ENCODE measurements at regions not wholly inside any gene's neighbourhood (a gene's known extent, or its start where the extent isn't known, plus 50 kb on each side); places are given as distances from the start of the nearest gene placed in this dataset.

DNA sequence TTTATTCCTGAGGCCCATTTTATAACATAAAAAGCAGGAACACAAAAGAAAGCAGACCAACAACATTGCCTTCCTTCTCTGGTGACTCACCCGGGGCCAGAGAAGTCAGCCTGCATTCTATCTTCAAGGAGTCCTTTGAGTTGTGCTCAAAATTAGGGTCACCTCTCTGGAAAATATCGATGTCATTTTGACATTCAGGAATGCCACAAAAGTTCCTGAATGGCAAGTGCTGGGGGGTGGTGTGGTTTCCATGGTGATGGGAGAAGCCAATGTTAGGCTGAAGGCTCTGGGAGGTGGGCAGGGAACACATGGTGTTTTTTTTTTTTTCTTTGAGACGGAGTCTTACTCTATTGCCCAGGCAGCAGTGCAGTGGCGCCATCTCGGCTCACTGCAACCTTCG is 159.6 kb downstream of the HAPSTR1 start:
- H3K9me3 Mint-ChIP-seq, result no peaks in the 10 kb centered on the region
- H3K27me3 Mint-ChIP-seq (ENCODE audit: low read depth), result peaks cover 12% of the 10 kb centered on the region
- H3K36me3 Mint-ChIP-seq (ENCODE audit: insufficient read depth), result no peaks in the 10 kb centered on the region
- ATAC-seq (no peak), DNase-seq (no peak)
- no peaks in the 10 kb centered on the region for H3K4me1 Mint-ChIP-seq (ENCODE audit: low read depth)
- no peak overlapping the region for H3K4me3 Mint-ChIP-seq

DNA sequence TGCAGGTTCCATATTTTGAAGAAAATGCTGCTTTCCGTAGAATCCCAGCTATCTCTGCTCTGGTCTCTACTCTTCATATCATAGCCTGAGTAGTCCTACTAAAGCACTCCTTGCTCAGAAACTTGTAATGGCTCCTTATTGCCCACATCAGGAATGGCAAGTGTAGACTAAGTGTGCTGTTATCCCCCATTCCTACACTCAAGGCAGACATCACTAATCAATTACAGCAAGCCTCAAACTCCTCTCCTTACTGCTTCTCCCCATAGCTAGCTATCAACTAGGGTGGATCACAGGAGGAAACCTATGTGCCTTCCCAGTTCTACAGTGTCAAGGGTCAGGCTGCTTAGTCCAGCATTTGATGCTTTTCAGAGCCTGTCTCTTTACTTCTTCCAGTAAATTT is 163.4 kb downstream of the HAPSTR1 start:
- ATAC-seq, result no peak
- Mint-ChIP-seq H3K4me1 (ENCODE audit: low read depth) (no peaks in the 10 kb centered on the region), H3K9me3 (no peaks in the 10 kb centered on the region), H3K27me3 (ENCODE audit: low read depth) (peaks cover 24% of the 10 kb centered on the region), H3K4me3 (no peak overlapping the region), H3K36me3 (ENCODE audit: insufficient read depth) (no peaks in the 10 kb centered on the region)
- DNase-seq, result no peak

DNA sequence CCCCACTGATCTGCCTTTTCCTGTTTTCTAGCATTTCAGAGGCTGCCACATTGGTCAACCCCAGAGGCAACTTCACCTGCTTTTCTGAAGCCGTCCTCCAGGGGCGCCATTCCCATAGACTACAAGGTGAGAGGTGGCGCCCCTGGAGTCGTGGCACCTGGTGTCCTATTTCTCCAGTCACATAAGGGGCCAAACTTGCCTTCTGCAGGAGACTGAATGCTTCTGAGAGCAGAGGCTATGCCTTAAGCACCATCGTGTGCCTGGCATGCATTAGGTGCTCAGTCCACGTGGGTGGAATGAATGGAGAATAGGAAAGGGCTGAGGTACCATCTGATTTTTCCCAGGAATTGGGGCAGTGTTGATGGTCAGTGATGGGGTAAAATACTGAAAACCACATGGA is 164.8 kb downstream of the HAPSTR1 start:
- Mint-ChIP-seq H3K36me3 (ENCODE audit: insufficient read depth) (no peaks in the 10 kb centered on the region), H3K4me1 (ENCODE audit: low read depth) (no peaks in the 10 kb centered on the region), H3K9me3 (no peaks in the 10 kb centered on the region), H3K4me3 (no peak overlapping the region), H3K27me3 (ENCODE audit: low read depth) (peaks cover 24% of the 10 kb centered on the region)
- no peak for DNase-seq
- ATAC-seq, result no peak

DNA sequence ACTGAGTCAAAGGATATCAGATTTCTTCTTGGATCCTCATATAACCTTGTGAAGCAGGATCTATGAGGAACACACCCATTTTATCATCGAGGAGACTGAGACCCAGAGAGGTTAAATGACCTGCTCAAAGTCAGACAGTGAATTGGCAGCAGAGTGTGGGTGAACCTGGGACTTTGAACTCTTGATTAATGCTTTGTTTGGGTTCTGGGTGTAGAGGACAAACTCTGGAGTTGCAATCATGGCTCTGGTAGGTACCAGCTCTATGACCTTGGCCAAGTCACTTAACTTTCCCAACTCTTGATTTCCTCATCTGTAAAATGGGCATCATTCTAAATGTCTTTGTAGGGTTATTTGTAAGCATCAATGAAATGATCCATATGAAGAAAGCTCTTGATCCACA is 166.4 kb downstream of the HAPSTR1 start:
- H3K27me3 Mint-ChIP-seq (ENCODE audit: low read depth), result peaks cover 21% of the 10 kb centered on the region
- H3K4me1 Mint-ChIP-seq (ENCODE audit: low read depth), result no peaks in the 10 kb centered on the region
- no peak for DNase-seq
- no peaks in the 10 kb centered on the region for H3K36me3 Mint-ChIP-seq (ENCODE audit: insufficient read depth)
- H3K9me3 Mint-ChIP-seq, result no peaks in the 10 kb centered on the region
- no peak for ATAC-seq
- no peak overlapping the region for H3K4me3 Mint-ChIP-seq

DNA sequence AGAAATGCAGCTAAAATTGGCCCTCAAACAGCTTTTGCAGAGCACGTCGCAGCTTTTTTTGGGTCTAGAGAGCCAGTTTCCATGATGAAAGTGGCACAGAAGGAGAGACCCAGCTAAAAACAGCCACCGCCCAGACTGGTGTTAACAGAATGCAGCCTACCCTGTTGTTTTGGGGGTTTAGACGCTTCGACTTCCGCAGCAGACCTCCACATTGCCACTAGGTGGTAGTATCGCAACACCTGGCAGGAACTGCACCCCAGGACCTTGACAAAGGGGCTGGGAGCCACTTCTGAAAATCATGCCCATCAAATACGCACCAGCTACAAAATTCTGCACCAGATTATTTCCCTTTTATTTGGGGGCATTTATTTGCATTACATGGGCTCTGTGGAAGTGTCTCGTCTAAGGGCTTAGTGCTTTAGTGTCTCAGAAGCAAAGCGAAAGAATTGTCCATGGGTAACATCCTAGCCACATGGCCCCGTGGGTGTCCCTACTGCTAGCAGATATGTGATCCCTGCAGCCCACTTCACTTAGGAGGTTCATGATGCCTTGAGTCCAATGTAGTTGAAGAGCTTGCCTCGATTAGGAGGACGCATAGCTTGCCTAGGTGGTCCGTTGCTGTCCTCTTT is 167.1 kb downstream of the HAPSTR1 start:
- Mint-ChIP-seq H3K36me3 (ENCODE audit: insufficient read depth) (no peaks in the 10 kb centered on the region), H3K27me3 (ENCODE audit: low read depth) (peaks cover 19% of the 10 kb centered on the region), H3K4me1 (ENCODE audit: low read depth) (no peaks in the 10 kb centered on the region), H3K9me3 (no peaks in the 10 kb centered on the region), H3K4me3 (no peak overlapping the region)
- DNase-seq (no peak), ATAC-seq (no peak)

DNA sequence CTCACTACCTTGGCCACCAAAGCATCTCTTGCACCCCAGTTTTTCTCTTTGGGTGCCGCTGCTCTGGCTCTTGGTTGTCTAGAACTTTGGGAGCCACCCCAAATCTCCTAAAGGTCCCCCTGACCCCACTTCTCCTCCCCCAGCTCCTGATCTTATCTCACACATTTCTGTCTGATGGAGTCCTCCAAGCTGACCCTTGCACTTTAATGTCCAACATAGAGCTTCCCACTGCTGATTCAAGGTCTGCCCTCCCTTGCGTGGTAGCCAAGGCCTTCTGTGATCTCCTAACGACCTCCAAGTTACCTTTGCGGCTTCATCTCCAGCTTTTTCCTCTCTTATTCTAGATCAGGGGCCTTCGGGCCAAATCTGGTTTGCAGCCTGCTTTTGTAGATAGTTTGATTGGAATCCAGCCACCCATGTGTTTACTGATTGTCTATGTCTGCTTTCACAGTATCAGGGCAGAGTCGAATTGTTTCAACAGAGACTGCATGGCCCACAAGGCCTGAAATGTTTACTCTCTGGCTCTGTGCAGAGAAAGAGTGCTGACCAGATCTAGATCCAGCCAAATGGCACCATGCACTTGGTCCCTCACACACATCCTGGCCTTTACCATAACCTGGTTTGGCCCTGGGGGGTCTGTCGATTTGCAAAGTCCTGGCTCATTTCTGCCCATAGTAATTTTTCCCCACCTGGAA is 168.6 kb downstream of the HAPSTR1 start:
- Mint-ChIP-seq H3K27me3 (ENCODE audit: low read depth) (peaks cover 13% of the 10 kb centered on the region), H3K9me3 (no peaks in the 10 kb centered on the region), H3K4me3 (no peak overlapping the region), H3K4me1 (ENCODE audit: low read depth) (no peaks in the 10 kb centered on the region), H3K36me3 (ENCODE audit: insufficient read depth) (no peaks in the 10 kb centered on the region)
- DNase-seq, result no peak
- ATAC-seq, result no peak

DNA sequence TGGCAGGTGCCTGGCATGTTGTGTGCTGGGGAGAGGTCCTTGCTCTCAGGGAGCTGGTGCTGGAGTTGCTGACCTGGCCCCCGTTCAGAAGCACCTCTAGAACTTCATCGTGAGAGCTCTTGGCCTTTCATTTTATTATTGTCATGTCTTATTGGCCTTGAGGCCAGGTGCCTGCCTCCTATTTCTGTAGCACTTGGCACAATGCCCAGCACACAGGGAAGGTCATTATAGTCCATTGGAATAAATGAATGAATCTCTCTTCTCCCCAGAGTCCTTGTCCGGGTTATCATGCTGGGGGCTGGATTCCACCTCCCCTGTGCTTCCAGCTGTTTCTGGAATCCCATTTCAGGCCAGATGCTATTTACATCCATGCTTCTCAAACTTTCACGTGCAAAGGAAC is 169.2 kb downstream of the HAPSTR1 start:
- no peaks in the 10 kb centered on the region for H3K4me1 Mint-ChIP-seq (ENCODE audit: low read depth)
- no peak for DNase-seq
- H3K27me3 Mint-ChIP-seq (ENCODE audit: low read depth), result peaks cover 13% of the 10 kb centered on the region
- H3K36me3 Mint-ChIP-seq (ENCODE audit: insufficient read depth), result no peaks in the 10 kb centered on the region
- H3K9me3 Mint-ChIP-seq, result no peaks in the 10 kb centered on the region
- no peak overlapping the region for H3K4me3 Mint-ChIP-seq
- ATAC-seq, result no peak

DNA sequence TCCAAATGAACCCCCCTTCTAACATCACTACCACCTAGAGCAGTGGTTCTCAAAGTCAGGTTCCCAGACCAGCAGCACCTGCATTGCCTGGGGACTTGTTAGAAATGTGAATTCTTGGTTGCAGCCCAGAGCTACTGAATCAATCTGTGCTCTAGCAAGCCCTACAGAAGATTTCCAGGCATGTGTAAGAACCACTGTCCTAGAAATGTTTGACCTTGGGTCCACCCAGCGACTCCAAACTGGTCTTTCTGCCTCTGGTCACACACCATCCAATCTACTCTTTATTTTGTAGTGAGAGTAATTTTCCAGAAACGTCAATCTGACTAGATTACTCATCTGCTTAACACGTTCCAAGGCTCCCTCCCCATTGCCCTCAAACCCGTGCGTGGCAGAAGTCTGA is 169.9 kb downstream of the HAPSTR1 start:
- no peaks in the 10 kb centered on the region for H3K36me3 Mint-ChIP-seq (ENCODE audit: insufficient read depth)
- ATAC-seq (no peak), DNase-seq (no peak)
- peaks cover 10% of the 10 kb centered on the region for H3K27me3 Mint-ChIP-seq (ENCODE audit: low read depth)
- no peaks in the 10 kb centered on the region for H3K9me3 Mint-ChIP-seq
- no peaks in the 10 kb centered on the region for H3K4me1 Mint-ChIP-seq (ENCODE audit: low read depth)
- H3K4me3 Mint-ChIP-seq, result no peak overlapping the region

DNA sequence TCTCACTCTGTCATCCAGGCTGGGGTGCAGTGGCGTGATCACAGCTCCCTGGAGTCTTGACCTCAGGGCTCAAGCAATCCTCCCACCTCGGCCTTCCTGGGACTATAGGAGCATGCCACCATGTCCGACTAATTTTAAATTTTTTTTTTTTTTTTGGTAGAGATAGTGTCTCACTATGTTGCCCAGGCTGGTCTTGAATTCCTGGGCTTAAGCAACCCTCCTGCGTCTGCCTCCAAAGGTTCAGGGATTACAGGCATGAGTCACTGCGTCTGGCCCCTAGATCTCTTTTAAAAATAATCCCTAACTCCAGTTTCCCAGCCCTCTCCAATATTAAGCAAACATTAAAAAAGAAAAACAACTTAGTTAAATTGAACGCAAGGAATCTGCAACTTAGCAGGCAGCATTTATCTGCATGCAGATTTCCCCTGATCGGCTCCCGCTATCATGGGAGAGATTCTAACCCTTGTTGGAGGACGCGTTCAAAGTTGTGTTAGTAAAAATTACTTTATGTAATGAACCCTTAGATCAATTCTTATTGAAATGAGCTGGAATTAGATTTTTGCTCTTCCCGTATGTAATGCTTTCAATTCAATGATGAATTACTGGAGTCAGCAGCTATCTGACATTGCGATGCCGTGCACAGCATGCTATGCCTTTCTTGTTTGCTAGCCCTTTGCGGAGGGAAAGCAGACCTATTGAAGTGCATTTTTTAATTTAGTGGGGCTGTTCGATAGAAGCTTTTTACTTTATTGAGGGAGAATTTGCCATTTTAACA is 171.7 kb downstream of the HAPSTR1 start:
- Mint-ChIP-seq H3K4me1 (ENCODE audit: low read depth) (no peaks in the 10 kb centered on the region), H3K27me3 (ENCODE audit: low read depth) (peaks cover 2% of the 10 kb centered on the region)
- no peak for ATAC-seq

DNA sequence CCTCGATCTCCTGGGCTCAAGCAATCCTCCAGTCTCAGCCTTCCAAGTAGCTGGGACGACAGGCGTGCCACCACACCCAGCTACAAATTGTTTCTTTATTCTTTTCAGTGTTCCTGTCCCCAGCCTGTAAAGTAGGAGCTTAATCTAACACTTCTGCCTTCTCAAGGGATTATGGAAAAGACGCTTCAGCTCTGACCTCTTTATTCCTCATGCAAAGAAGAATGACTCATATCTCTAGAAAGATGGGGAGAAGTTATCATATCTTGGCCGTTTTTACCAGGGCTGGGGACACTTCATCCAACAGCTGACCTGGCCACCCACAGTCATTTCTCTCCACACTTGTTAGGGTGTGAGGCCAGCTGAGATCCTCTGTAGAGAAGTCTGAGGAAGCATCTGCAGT is 172.6 kb downstream of the HAPSTR1 start:
- H3K4me3 Mint-ChIP-seq, result no peak overlapping the region
- ATAC-seq, result no peak
- H3K36me3 Mint-ChIP-seq (ENCODE audit: insufficient read depth), result no peaks in the 10 kb centered on the region
- H3K27me3 Mint-ChIP-seq (ENCODE audit: low read depth), result no peaks in the 10 kb centered on the region
- no peaks in the 10 kb centered on the region for H3K9me3 Mint-ChIP-seq
- DNase-seq, result no peak
- no peaks in the 10 kb centered on the region for H3K4me1 Mint-ChIP-seq (ENCODE audit: low read depth)

More for the DNA sequence above, 171.7 kb downstream of the HAPSTR1 start:
- no peak for DNase-seq
- H3K9me3 Mint-ChIP-seq, result no peaks in the 10 kb centered on the region
- no peak overlapping the region for H3K4me3 Mint-ChIP-seq
- no peaks in the 10 kb centered on the region for H3K36me3 Mint-ChIP-seq (ENCODE audit: insufficient read depth)

DNA sequence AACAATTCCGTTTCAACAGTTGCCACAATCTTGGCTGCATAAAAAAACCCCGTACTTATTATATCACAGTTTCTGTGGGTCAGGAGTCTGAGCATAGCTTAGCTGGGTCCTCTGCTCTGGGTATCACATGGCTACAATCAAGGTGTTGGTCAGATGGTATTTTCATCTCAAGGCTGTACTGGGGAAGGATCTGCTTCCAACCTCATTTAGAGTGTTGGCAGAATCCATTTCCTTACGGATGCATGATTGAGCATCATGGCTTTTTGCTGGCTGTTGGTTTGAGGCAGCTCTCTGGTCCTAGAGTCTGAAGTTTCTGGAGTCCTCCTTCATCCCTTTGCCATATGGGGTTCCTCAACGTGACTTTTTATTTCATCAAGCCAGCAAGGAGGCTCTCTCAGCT is 177.0 kb downstream of the HAPSTR1 start:
- no peak overlapping the region for H3K4me3 Mint-ChIP-seq

DNA sequence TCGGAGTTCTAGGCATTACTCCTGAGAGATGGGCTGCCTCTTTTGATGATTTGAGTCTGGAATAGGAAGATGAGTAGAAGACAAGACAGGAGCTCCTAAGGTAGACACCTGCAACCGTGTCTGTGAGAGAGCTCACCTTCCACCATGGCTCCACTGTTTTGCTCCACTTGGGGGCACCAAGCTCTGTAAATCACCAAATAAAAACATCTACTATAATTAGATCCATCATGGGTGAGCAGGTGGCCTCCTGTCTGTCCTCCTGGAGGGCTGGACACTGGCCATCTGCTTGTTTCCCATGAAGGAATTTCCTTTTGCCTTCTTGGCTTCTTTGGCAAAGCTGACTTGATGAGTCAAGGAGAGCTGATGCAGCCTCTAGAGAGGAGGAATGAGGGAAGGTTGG is 179.0 kb downstream of the HAPSTR1 start:
- Mint-ChIP-seq H3K4me1 (ENCODE audit: low read depth) (no peaks in the 10 kb centered on the region), H3K36me3 (ENCODE audit: insufficient read depth) (no peaks in the 10 kb centered on the region), H3K4me3 (no peak overlapping the region), H3K9me3 (no peaks in the 10 kb centered on the region), H3K27me3 (ENCODE audit: low read depth) (no peaks in the 10 kb centered on the region)
- ATAC-seq, result no peak
- DNase-seq, result no peak

More for the DNA sequence above, 177.0 kb downstream of the HAPSTR1 start:
- H3K27me3 Mint-ChIP-seq (ENCODE audit: low read depth), result no peaks in the 10 kb centered on the region
- ATAC-seq (no peak), DNase-seq (no peak)
- H3K36me3 Mint-ChIP-seq (ENCODE audit: insufficient read depth), result no peaks in the 10 kb centered on the region
- no peaks in the 10 kb centered on the region for H3K4me1 Mint-ChIP-seq (ENCODE audit: low read depth)
- H3K9me3 Mint-ChIP-seq, result no peaks in the 10 kb centered on the region

DNA sequence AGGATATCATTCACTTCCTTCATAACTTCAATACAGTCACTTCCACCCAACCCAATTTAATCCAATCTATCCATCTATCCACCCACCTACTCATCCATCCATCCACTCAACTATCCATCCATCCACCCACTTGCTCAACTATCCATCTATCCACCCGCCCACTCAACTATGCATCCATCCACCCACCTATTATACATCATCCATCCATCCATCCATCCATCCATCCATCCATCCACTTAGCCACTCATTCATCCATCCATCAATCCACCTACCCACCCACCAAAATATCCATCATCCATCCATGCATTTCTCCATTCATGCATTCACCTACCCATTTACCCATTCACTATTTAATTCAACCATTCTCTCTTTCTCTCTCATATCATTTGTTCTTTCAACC is 179.5 kb downstream of the HAPSTR1 start:
- Mint-ChIP-seq H3K27me3 (ENCODE audit: low read depth) (no peaks in the 10 kb centered on the region), H3K9me3 (no peaks in the 10 kb centered on the region), H3K4me3 (no peak overlapping the region), H3K4me1 (ENCODE audit: low read depth) (no peaks in the 10 kb centered on the region), H3K36me3 (ENCODE audit: insufficient read depth) (no peaks in the 10 kb centered on the region)
- no peak for DNase-seq
- no peak for ATAC-seq

DNA sequence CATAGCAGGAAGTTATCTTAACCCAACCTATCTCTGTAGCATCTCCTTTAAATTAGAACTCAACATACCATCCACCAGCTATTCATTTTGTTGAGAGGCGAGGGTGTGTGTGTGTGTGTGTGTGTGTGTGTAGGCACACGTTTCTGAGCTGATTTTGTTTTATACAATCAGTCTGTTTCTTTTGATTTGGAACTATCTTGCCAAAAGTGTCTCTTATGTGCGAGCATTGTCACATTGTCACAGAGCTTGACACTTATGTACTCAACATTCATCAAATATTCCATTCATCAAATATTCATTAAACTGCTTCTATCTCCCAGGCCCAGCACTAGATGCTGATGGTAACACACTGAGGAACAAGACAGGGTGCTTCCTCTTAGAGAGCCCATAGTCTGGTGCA is 180.4 kb downstream of the HAPSTR1 start:
- DNase-seq, result no peak
- no peaks in the 10 kb centered on the region for H3K4me1 Mint-ChIP-seq (ENCODE audit: low read depth)
- H3K27me3 Mint-ChIP-seq (ENCODE audit: low read depth), result no peaks in the 10 kb centered on the region
- no peaks in the 10 kb centered on the region for H3K9me3 Mint-ChIP-seq
- no peaks in the 10 kb centered on the region for H3K36me3 Mint-ChIP-seq (ENCODE audit: insufficient read depth)
- ATAC-seq, result no peak
- H3K4me3 Mint-ChIP-seq, result no peak overlapping the region

DNA sequence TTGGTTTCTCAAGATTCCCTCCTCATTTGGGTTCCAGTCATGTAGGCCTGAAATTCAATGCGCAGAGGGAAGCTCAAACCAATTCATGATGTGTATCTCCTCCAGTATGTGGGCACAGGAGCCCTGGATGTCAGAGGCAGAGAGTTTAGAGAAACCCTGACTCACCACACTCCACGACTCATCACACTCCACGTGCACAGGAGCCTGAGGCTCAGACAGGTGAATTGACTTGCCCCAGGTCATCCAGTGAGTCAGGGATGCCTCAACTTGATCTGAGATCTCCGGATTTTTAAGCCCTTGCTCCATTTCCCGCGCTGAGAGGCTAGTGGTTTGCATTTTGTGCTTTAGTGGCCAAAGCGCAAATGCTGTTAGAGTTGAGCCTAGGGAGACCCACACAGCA is 183.9 kb downstream of the HAPSTR1 start:
- no peaks in the 10 kb centered on the region for H3K4me1 Mint-ChIP-seq (ENCODE audit: low read depth)
- no peaks in the 10 kb centered on the region for H3K36me3 Mint-ChIP-seq (ENCODE audit: insufficient read depth)
- H3K9me3 Mint-ChIP-seq, result no peaks in the 10 kb centered on the region
- no peaks in the 10 kb centered on the region for H3K27me3 Mint-ChIP-seq (ENCODE audit: low read depth)
- H3K4me3 Mint-ChIP-seq, result no peak overlapping the region
- ATAC-seq, result no peak
- DNase-seq, result no peak

Data from activated T-cell treated with anti-CD3 and anti-CD28 coated beads, Interleukin-2, amount 50 U/mL, for 4 hours (primary cell).